ENCODE measurements at regions not wholly inside any gene's neighbourhood (a gene's known extent, or its start where the extent isn't known, plus 50 kb on each side); places are given as distances from the start of the nearest gene placed in this dataset.

DNA sequence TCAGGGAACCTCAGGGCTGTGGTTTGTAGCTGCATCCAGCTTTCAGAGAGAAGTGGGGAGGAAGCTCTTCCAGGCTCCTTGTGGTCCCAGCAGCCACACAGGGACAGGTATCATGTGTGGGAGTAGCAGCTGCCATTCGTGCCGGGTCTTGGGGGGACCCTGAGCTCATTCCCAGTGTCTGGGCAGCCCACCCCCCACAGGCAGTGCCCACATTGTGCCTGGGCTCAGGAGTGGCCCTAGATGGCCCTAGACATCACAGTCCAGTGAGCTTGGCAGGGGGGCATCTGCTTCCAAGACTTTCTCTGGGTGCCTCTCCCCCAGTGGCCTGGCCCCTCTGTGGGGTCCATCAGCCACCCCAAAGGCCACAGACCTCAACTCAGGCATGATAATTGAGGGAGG lies 619.7 kb downstream of the BRD1 start:
- TF ChIP-seq RARB (CRISPR knock-in tag; IDR thresholded peaks at IDR 0.05) (no peak), ARNTL (CRISPR knock-in tag; IDR thresholded peaks at IDR 0.05; ENCODE audit: borderline replicate concordance, low read depth) (no peak), SNAI2 (CRISPR knock-in tag; IDR thresholded peaks at IDR 0.05) (no peak), ZNF565 (CRISPR knock-in tag; conservative IDR thresholded peaks at IDR 0.05; ENCODE audit: low read depth) (no peak), ZFP3 (CRISPR knock-in tag; IDR thresholded peaks at IDR 0.05) (no peak), ZFP30 (CRISPR knock-in tag; IDR thresholded peaks at IDR 0.05) (no peak), PPARA (CRISPR knock-in tag; IDR thresholded peaks at IDR 0.05; ENCODE audit: borderline replicate concordance) (no peak), ZNF8 (CRISPR knock-in tag; IDR thresholded peaks at IDR 0.05) (no peak)
- TF ChIP-seq, protein P1, sequence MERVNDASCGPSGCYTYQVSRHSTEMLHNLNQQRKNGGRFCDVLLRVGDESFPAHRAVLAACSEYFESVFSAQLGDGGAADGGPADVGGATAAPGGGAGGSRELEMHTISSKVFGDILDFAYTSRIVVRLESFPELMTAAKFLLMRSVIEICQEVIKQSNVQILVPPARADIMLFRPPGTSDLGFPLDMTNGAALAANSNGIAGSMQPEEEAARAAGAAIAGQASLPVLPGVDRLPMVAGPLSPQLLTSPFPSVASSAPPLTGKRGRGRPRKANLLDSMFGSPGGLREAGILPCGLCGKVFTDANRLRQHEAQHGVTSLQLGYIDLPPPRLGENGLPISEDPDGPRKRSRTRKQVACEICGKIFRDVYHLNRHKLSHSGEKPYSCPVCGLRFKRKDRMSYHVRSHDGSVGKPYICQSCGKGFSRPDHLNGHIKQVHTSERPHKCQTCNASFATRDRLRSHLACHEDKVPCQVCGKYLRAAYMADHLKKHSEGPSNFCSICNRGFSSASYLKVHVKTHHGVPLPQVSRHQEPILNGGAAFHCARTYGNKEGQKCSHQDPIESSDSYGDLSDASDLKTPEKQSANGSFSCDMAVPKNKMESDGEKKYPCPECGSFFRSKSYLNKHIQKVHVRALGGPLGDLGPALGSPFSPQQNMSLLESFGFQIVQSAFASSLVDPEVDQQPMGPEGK (CRISPR knock-in tag; IDR thresholded peaks at IDR 0.05; ENCODE audit: borderline replicate concordance) = no peak
- TF ChIP-seq, protein P2, sequence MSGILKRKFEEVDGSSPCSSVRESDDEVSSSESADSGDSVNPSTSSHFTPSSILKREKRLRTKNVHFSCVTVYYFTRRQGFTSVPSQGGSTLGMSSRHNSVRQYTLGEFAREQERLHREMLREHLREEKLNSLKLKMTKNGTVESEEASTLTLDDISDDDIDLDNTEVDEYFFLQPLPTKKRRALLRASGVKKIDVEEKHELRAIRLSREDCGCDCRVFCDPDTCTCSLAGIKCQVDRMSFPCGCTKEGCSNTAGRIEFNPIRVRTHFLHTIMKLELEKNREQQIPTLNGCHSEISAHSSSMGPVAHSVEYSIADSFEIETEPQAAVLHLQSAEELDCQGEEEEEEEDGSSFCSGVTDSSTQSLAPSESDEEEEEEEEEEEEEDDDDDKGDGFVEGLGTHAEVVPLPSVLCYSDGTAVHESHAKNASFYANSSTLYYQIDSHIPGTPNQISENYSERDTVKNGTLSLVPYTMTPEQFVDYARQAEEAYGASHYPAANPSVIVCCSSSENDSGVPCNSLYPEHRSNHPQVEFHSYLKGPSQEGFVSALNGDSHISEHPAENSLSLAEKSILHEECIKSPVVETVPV (CRISPR knock-in tag; IDR thresholded peaks at IDR 0.05) = no peak

Data from SK-N-SH treated with all-trans-retinoic acid at 6 μM for 48 hours (cell line).